Spleen (tissue), 11 donors: ENCODE measurements at regions not wholly inside any gene's neighbourhood (a gene's known extent, or its start where the extent isn't known, plus 50 kb on each side); places are given as distances from the start of the nearest gene placed in this dataset.

ENCODE experiments used
- DNase-seq: peaks from one replicate; pipeline ENCODE4 v3.0.0-alpha.2; 2020
- H3K27ac ChIP-seq, 8 donors: fragments of 200-600 bp; sonication (generic) in 7 of 8; 1 replicate in 4 of 8; 2 replicates in 4 of 8; pipeline versions ENCODE4 v1.5.0 to v1.8.0; 2016 to 2021; ENCODE audit warnings: inconsistent platforms in 4 of 8, mild to moderate bottlenecking in 4 of 8, moderate library complexity in 1 of 8
- H3K27me3 ChIP-seq, 7 donors: fragments of 200-600 bp; sonication (generic) in 6 of 7; replicated peaks in 1 of 7; 1 replicate in 4 of 7; 2 replicates in 3 of 7; pipeline versions ENCODE4 v1.5.0 to v1.8.0; 2016 to 2021; ENCODE audit warnings: inconsistent platforms in 3 of 7, mild to moderate bottlenecking in 1 of 7
- H3K36me3 ChIP-seq, 6 donors: fragments of 200-600 bp; sonication (generic) in 5 of 6; 1 replicate in 4 of 6; 2 replicates in 2 of 6; pipeline versions ENCODE4 v1.5.0 to v1.8.0; 2016 to 2021; ENCODE audit warnings: inconsistent platforms in 2 of 6
- H3K4me1 ChIP-seq, 6 donors: fragments of 200-600 bp; sonication (generic) in 5 of 6; 1 replicate in 3 of 6; 2 replicates in 3 of 6; pipeline versions ENCODE4 v1.5.0 to v1.8.0; 2016 to 2021; ENCODE audit warnings: inconsistent platforms in 3 of 6
- H3K4me3 ChIP-seq, 8 donors: fragments of 200-600 bp; sonication (generic) in 7 of 8; 1 replicate in 4 of 8; 2 replicates in 4 of 8; pipeline versions ENCODE4 v1.5.0 to v1.8.0; 2016 to 2021; ENCODE audit warnings: inconsistent platforms in 4 of 8, mild to moderate bottlenecking in 4 of 8, moderate library complexity in 2 of 8
- H3K9me3 ChIP-seq, 8 donors: fragments of 200-600 bp; sonication (generic) in 7 of 8; 1 replicate in 4 of 8; 2 replicates in 4 of 8; pipeline versions ENCODE4 v1.5.0 to v1.8.0; 2016 to 2021; ENCODE audit warnings: inconsistent platforms in 4 of 8
- POLR2A ChIP-seq, 3 donors: fragments of 450-650 bp; IDR thresholded peaks; one replicate each; pipeline ENCODE4 v1.5.1; 2017; ENCODE audit warnings: antibody characterized with exemption in 3 of 3, mild to moderate bottlenecking in 1 of 3
- POLR2AphosphoS5 ChIP-seq, 3 donors: sonication (generic); formaldehyde crosslinking; IDR thresholded peaks; one replicate each; pipeline ENCODE4 v1.5.1; 2017; ENCODE audit warnings: antibody characterized with exemption in 3 of 3
- WGBS, 5 donors: extraction: QIAGEN DNeasy Blood & Tissue Kit in 3 of 5; methylation state at CpG; one replicate each; pipeline versions ENCODE4 v1.1.5 to v1.1.7; 2013 to 2018; 5-methylcytosine and 5-hydroxymethylcytosine counted together
- intact Hi-C: fragments of 100-400 bp; cut with DNase I; formaldehyde crosslinking; loops from one replicate; pipeline ENCODE4 v1.15.0; 2023; ENCODE audit warnings: low total_unique reads
- TF ChIP-seq, protein P1 (sequence below), 11 experiments: fragments of 200-600 bp in 7 of 11; fragments of 450-650 bp in 4 of 11; sonication (generic) in 4 of 11; IDR thresholded peaks in 8 of 11; conservative IDR thresholded peaks in 3 of 11; 1 replicate in 7 of 11; 2 replicates in 4 of 11; pipeline versions ENCODE4 v1.4.0 to v1.8.0; 2016 to 2021; ENCODE audit warnings: antibody characterized with exemption in 11 of 11, inconsistent platforms in 4 of 11, mild to moderate bottlenecking in 1 of 11
- donor health status: healthy with polysubstance abuse.
- donor health status: DM: no; HTN: no; CAD: no; lungs with moderate emphysema.
- donor health status: DM: no; HTN: no; CAD: no.
- donor health status: Bipolar disorder and iron deficiency.
- donor health status: healthy.
- donor health status: DM: no; HTN: no; CAD: no.
- donor health status: DM: yes; HTN: yes; CAD: no.

DNA sequence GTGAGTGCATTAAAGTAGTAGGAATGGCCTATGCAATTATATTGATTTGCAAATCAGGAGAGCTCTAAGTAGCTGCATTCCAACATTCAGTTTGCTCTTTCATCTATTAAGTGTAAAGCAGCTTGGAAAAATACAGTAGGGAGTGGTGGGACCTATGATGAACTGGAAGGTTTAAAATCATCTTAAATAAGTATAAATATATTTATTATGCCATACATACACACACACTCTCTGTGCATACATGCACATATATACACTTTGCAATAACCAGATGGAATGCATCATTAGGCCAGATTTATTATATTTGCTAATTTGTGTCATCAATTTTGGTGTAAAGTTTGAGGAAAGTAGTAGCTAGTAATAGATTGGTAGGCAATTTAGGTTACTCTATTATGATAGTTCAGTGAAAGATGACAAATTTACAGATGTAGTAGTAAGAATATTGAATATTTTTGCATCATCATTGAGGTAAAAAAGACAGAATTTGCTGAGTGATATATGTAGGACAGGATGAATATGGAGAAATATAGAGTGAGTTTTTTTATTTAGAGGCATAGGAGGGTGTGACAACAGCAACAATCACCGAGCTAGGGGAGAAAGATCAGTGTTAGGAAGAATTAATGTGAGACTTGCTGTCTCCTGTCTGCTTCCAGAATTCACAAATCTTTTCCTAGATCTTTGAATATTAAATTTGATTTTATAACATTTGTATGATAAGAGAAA, 961.0 kb upstream of the CDH2 start:
- DNase-seq, result no peak
- no peak overlapping the region for H3K27ac ChIP-seq
- 82 to 93% (median 86%) methylated on average over 1 of the region's 1 CpG for WGBS, 5 donors
- no peaks in the 10 kb centered on the region for H3K36me3 ChIP-seq
- TF ChIP-seq, protein P1, sequence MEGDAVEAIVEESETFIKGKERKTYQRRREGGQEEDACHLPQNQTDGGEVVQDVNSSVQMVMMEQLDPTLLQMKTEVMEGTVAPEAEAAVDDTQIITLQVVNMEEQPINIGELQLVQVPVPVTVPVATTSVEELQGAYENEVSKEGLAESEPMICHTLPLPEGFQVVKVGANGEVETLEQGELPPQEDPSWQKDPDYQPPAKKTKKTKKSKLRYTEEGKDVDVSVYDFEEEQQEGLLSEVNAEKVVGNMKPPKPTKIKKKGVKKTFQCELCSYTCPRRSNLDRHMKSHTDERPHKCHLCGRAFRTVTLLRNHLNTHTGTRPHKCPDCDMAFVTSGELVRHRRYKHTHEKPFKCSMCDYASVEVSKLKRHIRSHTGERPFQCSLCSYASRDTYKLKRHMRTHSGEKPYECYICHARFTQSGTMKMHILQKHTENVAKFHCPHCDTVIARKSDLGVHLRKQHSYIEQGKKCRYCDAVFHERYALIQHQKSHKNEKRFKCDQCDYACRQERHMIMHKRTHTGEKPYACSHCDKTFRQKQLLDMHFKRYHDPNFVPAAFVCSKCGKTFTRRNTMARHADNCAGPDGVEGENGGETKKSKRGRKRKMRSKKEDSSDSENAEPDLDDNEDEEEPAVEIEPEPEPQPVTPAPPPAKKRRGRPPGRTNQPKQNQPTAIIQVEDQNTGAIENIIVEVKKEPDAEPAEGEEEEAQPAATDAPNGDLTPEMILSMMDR (IDR thresholded peaks at IDR 0.05 in 8 of 11, conservative IDR thresholded peaks at IDR 0.05 in 3 of 11), result no peak
- no peak for TF ChIP-seq POLR2A (IDR thresholded peaks at IDR 0.05)
- no peak for TF ChIP-seq POLR2AphosphoS5 (IDR thresholded peaks at IDR 0.05)
- H3K9me3 ChIP-seq, result peaks cover 0 to 7% (median 0%) of the 10 kb centered on the region in 8 donors
- H3K4me1 ChIP-seq, result no peaks in the 10 kb centered on the region
- H3K4me3 ChIP-seq, result no peak overlapping the region
- intact Hi-C loops, result no loop called here
- no peaks in the 10 kb centered on the region for H3K27me3 ChIP-seq

DNA sequence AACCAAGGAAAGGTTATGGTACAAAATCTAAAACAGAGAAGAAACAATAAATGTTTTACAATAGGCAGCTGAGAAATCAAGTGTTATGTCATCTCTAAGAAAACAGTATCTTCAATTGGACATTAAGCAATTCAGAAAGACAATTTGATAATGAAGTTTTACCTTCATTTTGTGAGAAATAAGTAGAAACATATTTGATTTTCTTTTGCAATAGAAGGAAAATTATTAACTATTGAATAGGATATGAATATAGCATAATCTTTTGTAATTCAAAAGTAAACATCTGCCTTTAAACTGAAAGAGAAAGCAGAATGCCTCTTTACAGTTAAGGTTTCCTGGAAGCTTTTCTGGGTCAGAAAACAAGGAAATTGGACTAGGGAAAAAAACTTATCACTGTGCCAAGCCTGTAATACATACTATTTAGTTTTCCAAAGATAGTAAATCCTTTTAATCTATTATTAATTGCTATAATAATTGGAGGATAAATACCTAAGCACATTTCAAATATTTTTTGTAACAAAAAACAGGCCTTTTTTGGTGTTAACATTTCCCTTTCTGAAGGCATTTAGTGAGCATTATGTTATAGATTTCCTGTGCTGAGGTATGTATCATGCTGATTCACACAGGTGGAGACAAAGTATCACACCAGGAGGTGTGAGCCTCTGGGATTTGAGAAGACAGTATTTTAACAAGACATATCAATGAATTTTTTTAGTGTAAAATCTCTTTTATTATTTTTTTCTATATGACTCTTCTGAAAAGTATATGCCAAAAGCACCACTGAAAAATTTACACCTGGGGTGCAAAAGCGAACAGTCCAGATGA, 947.0 kb upstream of the CDH2 start:
- intact Hi-C loops, result no loop called here
- Histone ChIP-seq H3K36me3 (no peaks in the 10 kb centered on the region), H3K27ac (peak overlapping the region in 1 of 8 donors; percentile 30), H3K27me3 (no peaks in the 10 kb centered on the region), H3K4me3 (no peak overlapping the region), H3K9me3 (no peaks in the 10 kb centered on the region), H3K4me1 (peaks cover 0 to 6% (median 0%) of the 10 kb centered on the region in 6 donors)
- DNase-seq, result no peak
- 73 to 86% (median 77%) methylated on average over 1 of the region's 1 CpG for WGBS, 5 donors
- TF ChIP-seq, protein P1 (IDR thresholded peaks at IDR 0.05 in 8 of 11, conservative IDR thresholded peaks at IDR 0.05 in 3 of 11), result no peak
- no peak for TF ChIP-seq POLR2A (IDR thresholded peaks at IDR 0.05)

DNA sequence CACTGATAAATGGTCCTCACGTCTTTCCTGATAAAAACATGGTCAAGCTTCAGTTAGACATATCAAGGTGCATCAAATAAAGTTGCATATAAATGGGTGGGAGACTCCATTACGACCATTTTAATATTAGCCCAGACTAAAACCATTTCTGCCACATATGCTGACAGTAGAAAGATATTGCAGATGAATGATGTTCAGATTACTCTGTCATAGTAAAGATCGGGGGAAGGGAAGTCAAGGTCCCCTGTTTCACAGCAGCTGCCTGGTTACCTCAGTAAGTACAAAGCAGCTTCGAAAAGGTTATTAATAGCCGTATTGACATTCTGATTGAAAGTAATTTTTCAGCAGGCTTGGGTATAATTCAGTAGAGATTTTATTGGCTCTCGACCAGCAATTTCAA, 927.7 kb upstream of the CDH2 start:
- DNase-seq, result no peak
- no peaks in the 10 kb centered on the region for H3K36me3 ChIP-seq
- peaks cover 0 to 5% (median 0%) of the 10 kb centered on the region in 8 donors for H3K9me3 ChIP-seq
- 72 to 86% (median 83%) methylated on average over 6 of the region's 6 CpGs for WGBS, 5 donors
- H3K4me3 ChIP-seq, result no peak overlapping the region
- no peaks in the 10 kb centered on the region for H3K27me3 ChIP-seq
- intact Hi-C loops, result no loop called here
- H3K4me1 ChIP-seq, result no peaks in the 10 kb centered on the region
- TF ChIP-seq, protein P1 (IDR thresholded peaks at IDR 0.05 in 8 of 11, conservative IDR thresholded peaks at IDR 0.05 in 3 of 11), result no peak
- TF ChIP-seq POLR2A (IDR thresholded peaks at IDR 0.05) (no peak), POLR2AphosphoS5 (IDR thresholded peaks at IDR 0.05) (no peak)
- H3K27ac ChIP-seq, result no peak overlapping the region

DNA sequence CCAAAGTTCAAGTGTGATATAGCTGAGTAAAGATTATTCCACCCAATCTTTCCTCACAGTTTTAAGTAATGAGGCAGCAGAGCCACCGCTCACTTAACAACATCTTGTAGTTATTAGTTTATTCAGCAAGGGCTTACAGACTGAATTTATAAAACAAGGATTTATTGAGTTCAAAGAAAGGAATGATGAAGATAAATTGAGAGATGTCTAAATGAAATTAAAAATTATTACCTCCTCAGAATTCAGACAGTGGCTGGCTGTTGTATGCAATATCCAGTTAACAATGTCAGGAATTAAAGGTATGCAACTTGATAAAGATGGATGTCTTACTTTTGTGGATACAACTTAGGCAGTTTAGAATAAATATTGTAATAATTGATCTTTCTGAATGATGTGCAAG, 927.3 kb upstream of the CDH2 start:
- 73 to 94% (median 88%) methylated on average over 1 of the region's 1 CpG for WGBS, 5 donors
- intact Hi-C loops, result no loop called here
- H3K27me3 ChIP-seq, result no peaks in the 10 kb centered on the region
- H3K4me1 ChIP-seq, result no peaks in the 10 kb centered on the region
- DNase-seq, result no peak
- H3K36me3 ChIP-seq, result no peaks in the 10 kb centered on the region
- TF ChIP-seq POLR2AphosphoS5 (IDR thresholded peaks at IDR 0.05) (no peak), POLR2A (IDR thresholded peaks at IDR 0.05) (no peak)
- TF ChIP-seq, protein P1 (IDR thresholded peaks at IDR 0.05 in 8 of 11, conservative IDR thresholded peaks at IDR 0.05 in 3 of 11), result no peak
- H3K9me3 ChIP-seq, result peaks cover 0 to 4% (median 0%) of the 10 kb centered on the region in 8 donors
- H3K4me3 ChIP-seq, result no peak overlapping the region
- H3K27ac ChIP-seq, result no peak overlapping the region
